ENCODE measurements at regions not wholly inside any gene's neighbourhood (a gene's known extent, or its start where the extent isn't known, plus 50 kb on each side); places are given as distances from the start of the nearest gene placed in this dataset.

- TF ChIP-seq, protein P1, sequence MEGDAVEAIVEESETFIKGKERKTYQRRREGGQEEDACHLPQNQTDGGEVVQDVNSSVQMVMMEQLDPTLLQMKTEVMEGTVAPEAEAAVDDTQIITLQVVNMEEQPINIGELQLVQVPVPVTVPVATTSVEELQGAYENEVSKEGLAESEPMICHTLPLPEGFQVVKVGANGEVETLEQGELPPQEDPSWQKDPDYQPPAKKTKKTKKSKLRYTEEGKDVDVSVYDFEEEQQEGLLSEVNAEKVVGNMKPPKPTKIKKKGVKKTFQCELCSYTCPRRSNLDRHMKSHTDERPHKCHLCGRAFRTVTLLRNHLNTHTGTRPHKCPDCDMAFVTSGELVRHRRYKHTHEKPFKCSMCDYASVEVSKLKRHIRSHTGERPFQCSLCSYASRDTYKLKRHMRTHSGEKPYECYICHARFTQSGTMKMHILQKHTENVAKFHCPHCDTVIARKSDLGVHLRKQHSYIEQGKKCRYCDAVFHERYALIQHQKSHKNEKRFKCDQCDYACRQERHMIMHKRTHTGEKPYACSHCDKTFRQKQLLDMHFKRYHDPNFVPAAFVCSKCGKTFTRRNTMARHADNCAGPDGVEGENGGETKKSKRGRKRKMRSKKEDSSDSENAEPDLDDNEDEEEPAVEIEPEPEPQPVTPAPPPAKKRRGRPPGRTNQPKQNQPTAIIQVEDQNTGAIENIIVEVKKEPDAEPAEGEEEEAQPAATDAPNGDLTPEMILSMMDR (IDR thresholded peaks at IDR 0.05) = no peak
- no peak for TF ChIP-seq ZFX (IDR thresholded peaks at IDR 0.05; ENCODE audit: borderline replicate concordance)
Observed at GRCh38 chr13:48590141-48590901, 57.4 kb upstream of the RCBTB2 start.
